ENCODE measurements at regions not wholly inside any gene's neighbourhood (a gene's known extent, or its start where the extent isn't known, plus 50 kb on each side); places are given as distances from the start of the nearest gene placed in this dataset.

DNA sequence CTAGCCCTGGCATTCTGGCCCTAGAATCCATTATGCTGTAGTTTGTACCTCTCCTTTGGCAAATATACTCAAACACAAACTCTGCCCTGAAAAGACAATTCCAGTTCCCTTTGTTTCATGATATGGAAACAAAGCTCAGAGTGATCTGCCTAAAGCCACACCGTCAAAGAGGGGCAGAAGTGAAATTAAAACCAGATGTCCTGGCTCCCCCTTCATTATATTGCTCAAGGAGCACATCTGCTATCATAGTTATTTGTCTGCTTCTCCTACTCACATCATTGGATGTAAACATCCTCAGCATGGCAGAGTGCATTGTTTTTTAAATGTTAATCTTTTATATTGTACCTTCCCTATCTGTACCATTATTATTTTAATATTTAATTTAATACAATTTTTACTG lies 266.7 kb upstream of the SMARCA2 start:
- Histone ChIP-seq H3K9me3 (ENCODE audit: low read length) (no peaks in the 10 kb centered on the region), H3F3A (ENCODE audit: insufficient read depth, low read length) (no peaks in the 10 kb centered on the region), H3K9me2 (ENCODE audit: low read depth, low read length) (no peaks in the 10 kb centered on the region), H2AFZ (ENCODE audit: low read length) (no peak overlapping the region), H3K79me2 (ENCODE audit: insufficient read depth, low read length) (no peaks in the 10 kb centered on the region), H3K4me1 (ENCODE audit: insufficient read depth, low read length, severe bottlenecking) (no peaks in the 10 kb centered on the region), H3K4me2 (ENCODE audit: low read length) (no peak overlapping the region), H3K27ac (ENCODE audit: low read depth, low read length, poor library complexity, severe bottlenecking) (no peak overlapping the region), H3K9ac (ENCODE audit: low read length) (no peak overlapping the region), H3K36me3 (ENCODE audit: insufficient read depth, low read length) (no peaks in the 10 kb centered on the region), H3K4me3 (ENCODE audit: low read depth, low read length, poor library complexity, severe bottlenecking) (no peak overlapping the region), H3K27me3 (ENCODE audit: insufficient read depth, low read length) (no peaks in the 10 kb centered on the region), H4K20me1 (ENCODE audit: insufficient read depth, low read length) (no peaks in the 10 kb centered on the region)
- TF ChIP-seq CTCF (IDR thresholded peaks at IDR 0.05; ENCODE audit: low read length): no peak
- TF ChIP-seq EZH2 (IDR thresholded peaks at IDR 0.05; ENCODE audit: borderline replicate concordance, low read length): no peak

DNA sequence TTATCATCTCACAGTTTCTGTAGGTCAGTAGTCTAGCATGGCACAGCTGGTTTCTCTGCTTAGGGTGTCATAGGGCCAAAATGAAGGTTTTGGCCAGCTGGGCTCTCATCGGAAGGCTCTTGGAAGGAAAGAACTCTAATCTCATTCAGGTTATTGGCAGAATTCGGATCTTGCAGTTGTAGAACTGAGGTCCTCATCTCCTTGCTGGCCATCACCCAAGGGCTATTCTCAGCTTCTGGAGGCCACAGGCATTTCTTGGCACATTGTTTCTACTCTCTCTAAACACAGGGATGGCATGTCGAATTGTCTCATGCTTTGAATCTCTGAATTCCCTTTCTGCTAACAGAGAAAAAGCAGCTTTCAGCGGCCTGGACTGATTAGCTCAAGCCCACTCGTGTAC lies 258.0 kb upstream of the SMARCA2 start:
- Histone ChIP-seq H3K36me3 (ENCODE audit: insufficient read depth, low read length) (no peaks in the 10 kb centered on the region), H3F3A (ENCODE audit: insufficient read depth, low read length) (no peaks in the 10 kb centered on the region), H3K79me2 (ENCODE audit: insufficient read depth, low read length) (no peaks in the 10 kb centered on the region), H3K9ac (ENCODE audit: low read length) (no peak overlapping the region), H3K4me2 (ENCODE audit: low read length) (no peak overlapping the region), H4K20me1 (ENCODE audit: insufficient read depth, low read length) (no peaks in the 10 kb centered on the region), H3K9me3 (ENCODE audit: low read length) (no peaks in the 10 kb centered on the region), H2AFZ (ENCODE audit: low read length) (no peak overlapping the region), H3K9me2 (ENCODE audit: low read depth, low read length) (no peaks in the 10 kb centered on the region), H3K27ac (ENCODE audit: low read depth, low read length, poor library complexity, severe bottlenecking) (no peak overlapping the region), H3K4me1 (ENCODE audit: insufficient read depth, low read length, severe bottlenecking) (no peaks in the 10 kb centered on the region), H3K4me3 (ENCODE audit: low read depth, low read length, poor library complexity, severe bottlenecking) (no peak overlapping the region), H3K27me3 (ENCODE audit: insufficient read depth, low read length) (no peaks in the 10 kb centered on the region)
- TF ChIP-seq EZH2 (IDR thresholded peaks at IDR 0.05; ENCODE audit: borderline replicate concordance, low read length) (no peak), CTCF (IDR thresholded peaks at IDR 0.05; ENCODE audit: low read length) (no peak)

DNA sequence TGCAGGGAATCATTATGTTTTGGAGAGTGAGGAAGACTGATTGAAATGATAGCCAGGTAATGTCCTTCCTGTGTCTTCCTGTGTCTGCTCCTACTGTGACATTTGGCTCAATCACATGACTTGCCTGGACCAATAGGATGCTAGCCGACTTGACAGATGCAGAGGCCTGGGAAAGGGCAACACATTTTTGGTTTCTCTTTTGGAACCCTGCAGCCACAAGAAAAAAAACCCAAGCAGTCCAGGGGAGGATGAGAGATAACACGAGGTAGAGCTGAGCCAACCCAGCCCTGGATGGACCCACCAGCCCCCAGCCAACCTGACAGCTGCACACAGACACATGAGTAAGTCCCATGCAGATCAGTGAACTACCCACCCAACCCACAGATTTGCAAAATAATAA lies 256.1 kb upstream of the SMARCA2 start:
- H2AFZ ChIP-seq (ENCODE audit: low read length): peak overlapping the region; percentile 53; the same call in 1 of the 2 replicates
- H3K9me3 ChIP-seq (ENCODE audit: low read length): no peaks in the 10 kb centered on the region
- no peaks in the 10 kb centered on the region for H3K9me2 ChIP-seq (ENCODE audit: low read depth, low read length)
- TF ChIP-seq CTCF (IDR thresholded peaks at IDR 0.05; ENCODE audit: low read length) (no peak), EZH2 (IDR thresholded peaks at IDR 0.05; ENCODE audit: borderline replicate concordance, low read length) (no peak)
- no peak overlapping the region for H3K4me2 ChIP-seq (ENCODE audit: low read length)
- no peaks in the 10 kb centered on the region for H3F3A ChIP-seq (ENCODE audit: insufficient read depth, low read length)
- no peaks in the 10 kb centered on the region for H3K36me3 ChIP-seq (ENCODE audit: insufficient read depth, low read length)
- H3K27me3 ChIP-seq (ENCODE audit: insufficient read depth, low read length): no peaks in the 10 kb centered on the region
- H3K27ac ChIP-seq (ENCODE audit: low read depth, low read length, poor library complexity, severe bottlenecking): no peak overlapping the region
- H3K4me3 ChIP-seq (ENCODE audit: low read depth, low read length, poor library complexity, severe bottlenecking): no peak overlapping the region
- H3K4me1 ChIP-seq (ENCODE audit: insufficient read depth, low read length, severe bottlenecking): no peaks in the 10 kb centered on the region
- H3K79me2 ChIP-seq (ENCODE audit: insufficient read depth, low read length): no peaks in the 10 kb centered on the region
- H3K9ac ChIP-seq (ENCODE audit: low read length): no peak overlapping the region
- H4K20me1 ChIP-seq (ENCODE audit: insufficient read depth, low read length): no peaks in the 10 kb centered on the region

Measured in OCI-LY1 (cell line).